MM.1S (cell line): ENCODE measurements at regions not wholly inside any gene's neighbourhood (a gene's known extent, or its start where the extent isn't known, plus 50 kb on each side); places are given as distances from the start of the nearest gene placed in this dataset.

Source experiments
- DNase-seq: peaks from one replicate; pipeline ENCODE4 v3.0.0-alpha.2; 2015
- H2AFZ ChIP-seq: fragments of 300-600 bp; sonication (generic); 2 replicates; pipeline ENCODE4 v1.6.0; 2016; ENCODE audit warnings: antibody characterized with exemption, low read length
- H3F3A ChIP-seq: fragments of 300-600 bp; sonication (generic); 2 replicates; pipeline ENCODE4 v1.6.1; 2016; ENCODE audit warnings: mild to moderate bottlenecking, antibody characterized with exemption, low read length, moderate library complexity, mixed read lengths; ENCODE audit not compliant: insufficient read depth
- H3K27ac ChIP-seq: fragments of 300-600 bp; sonication (generic); 2 replicates; pipeline ENCODE4 v1.5.1; 2016; ENCODE audit warnings: mild to moderate bottlenecking, low read length
- H3K27me3 ChIP-seq: fragments of 300-600 bp; sonication (generic); replicated peaks from 2 replicates; pipeline ENCODE4 v1.6.0; 2016; ENCODE audit warnings: low read length; ENCODE audit not compliant: insufficient read depth
- H3K36me3 ChIP-seq: fragments of 300-600 bp; sonication (generic); replicated peaks from 2 replicates; pipeline ENCODE4 v1.6.1; 2016; ENCODE audit warnings: mild to moderate bottlenecking, low read length, mixed read lengths; ENCODE audit not compliant: insufficient read depth
- H3K4me1 ChIP-seq: fragments of 300-600 bp; sonication (generic); 2 replicates; pipeline ENCODE4 v1.6.1; 2016; ENCODE audit warnings: low read length, mixed read lengths
- H3K4me2 ChIP-seq: fragments of 300-600 bp; sonication (generic); 2 replicates; pipeline ENCODE4 v1.6.0; 2016; ENCODE audit warnings: low read depth, low read length
- H3K4me3 ChIP-seq: fragments of 300-600 bp; sonication (generic); 2 replicates; pipeline ENCODE4 v1.5.1; 2016; ENCODE audit warnings: low read length, mixed read lengths
- H3K79me2 ChIP-seq: fragments of 300-600 bp; sonication (generic); 2 replicates; pipeline ENCODE4 v1.6.1; 2016; ENCODE audit warnings: mixed run types, low read length, mixed read lengths
- H3K9ac ChIP-seq: fragments of 300-600 bp; sonication (generic); 2 replicates; pipeline ENCODE4 v1.6.1; 2016; ENCODE audit warnings: low read length, mixed read lengths
- H3K9me2 ChIP-seq: fragments of 300-600 bp; sonication (generic); replicated peaks from 2 replicates; pipeline ENCODE4 v1.6.1; 2016; ENCODE audit warnings: mild to moderate bottlenecking, low read length, mixed read lengths; ENCODE audit not compliant: insufficient read depth
- H3K9me3 ChIP-seq: fragments of 300-600 bp; sonication (generic); replicated peaks from 2 replicates; pipeline ENCODE4 v1.6.1; 2016; ENCODE audit warnings: mild to moderate bottlenecking, low read length, mixed read lengths; ENCODE audit not compliant: insufficient read depth
- H4K20me1 ChIP-seq: fragments of 300-600 bp; sonication (generic); 2 replicates; pipeline ENCODE4 v1.6.1; 2016; ENCODE audit warnings: mild to moderate bottlenecking, low read length, moderate library complexity, mixed read lengths; ENCODE audit not compliant: insufficient read depth
- CTCF ChIP-seq: fragments of 300-600 bp; sonication (generic); IDR thresholded peaks from 2 replicates; pipeline ENCODE4 v1.5.1; 2016; ENCODE audit warnings: antibody characterized with exemption, low read length, mixed read lengths
- EZH2 ChIP-seq: fragments of 300-600 bp; sonication (generic); optimal IDR thresholded peaks from 2 replicates; pipeline ENCODE3; 2017; ENCODE audit warnings: low read depth, mild to moderate bottlenecking, antibody characterized with exemption, low read length, mixed read lengths
- EZH2phosphoT487 ChIP-seq: fragments of 300-600 bp; sonication (generic); IDR thresholded peaks from 2 replicates; pipeline ENCODE4 v1.6.1; 2018; ENCODE audit warnings: antibody characterized with exemption, low read length

GRCh38 chr3:105950881-105951600 is 82.2 kb upstream of the CBLB start:
- Histone ChIP-seq H3K4me3 (no peak overlapping the region), H3K9ac (no peak overlapping the region), H3K9me2 (no peaks in the 10 kb centered on the region), H3K4me2 (no peak overlapping the region), H2AFZ (no peak overlapping the region), H3K4me1 (no peaks in the 10 kb centered on the region), H3K27me3 (no peaks in the 10 kb centered on the region), H3K79me2 (no peaks in the 10 kb centered on the region), H3F3A (no peaks in the 10 kb centered on the region), H4K20me1 (no peaks in the 10 kb centered on the region), H3K9me3 (no peaks in the 10 kb centered on the region), H3K27ac (no peak overlapping the region), H3K36me3 (no peaks in the 10 kb centered on the region)
- TF ChIP-seq CTCF: no peak
- TF ChIP-seq EZH2phosphoT487: no peak
- no peak for TF ChIP-seq EZH2
- no peak for DNase-seq

DNA sequence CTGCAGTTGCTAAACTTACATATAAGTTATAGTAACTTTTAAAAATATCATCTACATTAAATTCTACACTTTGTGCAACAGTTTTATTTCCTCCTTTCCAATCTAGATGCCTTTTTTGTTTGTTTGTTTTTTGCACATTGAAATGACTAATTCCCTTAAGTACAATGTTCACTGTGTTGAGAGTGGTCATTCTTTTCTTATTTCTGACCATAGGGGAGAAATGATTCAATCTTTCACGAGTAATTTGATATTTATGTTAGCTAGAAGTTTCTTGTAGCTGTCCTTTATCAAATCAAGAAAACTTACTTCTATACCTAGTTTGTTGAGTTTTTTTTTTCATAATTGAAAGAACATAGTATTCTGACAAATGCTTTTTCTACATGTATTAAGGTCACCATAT is 85.0 kb upstream of the CBLB start:
- Histone ChIP-seq H3K27ac (no peak overlapping the region), H3K36me3 (no peaks in the 10 kb centered on the region), H3K9ac (no peak overlapping the region), H3K79me2 (no peaks in the 10 kb centered on the region), H3K9me3 (no peaks in the 10 kb centered on the region), H3K4me2 (no peak overlapping the region), H2AFZ (no peak overlapping the region), H3K4me3 (no peak overlapping the region), H4K20me1 (no peaks in the 10 kb centered on the region), H3K9me2 (no peaks in the 10 kb centered on the region), H3K27me3 (no peaks in the 10 kb centered on the region), H3K4me1 (no peaks in the 10 kb centered on the region), H3F3A (no peaks in the 10 kb centered on the region)
- TF ChIP-seq CTCF: no peak
- no peak for TF ChIP-seq EZH2
- no peak for TF ChIP-seq EZH2phosphoT487
- DNase-seq: no peak

DNA sequence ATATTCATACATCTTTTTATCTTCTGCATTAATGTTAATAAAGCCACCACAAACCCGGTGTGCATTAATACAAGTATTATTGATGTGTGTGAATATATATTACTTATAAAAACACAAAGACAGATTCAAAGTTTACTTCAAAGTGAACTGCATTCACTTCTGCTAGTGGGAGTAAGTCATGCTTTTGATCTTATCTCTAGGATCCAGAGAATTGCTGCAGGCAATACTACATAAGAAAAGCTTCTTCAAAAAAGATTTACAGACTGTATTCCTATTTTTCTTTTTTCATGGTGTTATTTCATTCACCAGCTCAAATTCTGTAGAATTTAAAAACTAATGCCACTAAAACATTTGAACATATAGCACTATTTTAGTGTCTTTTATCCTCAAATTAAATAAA is 87.5 kb upstream of the CBLB start:
- no peaks in the 10 kb centered on the region for H3K79me2 ChIP-seq

DNA sequence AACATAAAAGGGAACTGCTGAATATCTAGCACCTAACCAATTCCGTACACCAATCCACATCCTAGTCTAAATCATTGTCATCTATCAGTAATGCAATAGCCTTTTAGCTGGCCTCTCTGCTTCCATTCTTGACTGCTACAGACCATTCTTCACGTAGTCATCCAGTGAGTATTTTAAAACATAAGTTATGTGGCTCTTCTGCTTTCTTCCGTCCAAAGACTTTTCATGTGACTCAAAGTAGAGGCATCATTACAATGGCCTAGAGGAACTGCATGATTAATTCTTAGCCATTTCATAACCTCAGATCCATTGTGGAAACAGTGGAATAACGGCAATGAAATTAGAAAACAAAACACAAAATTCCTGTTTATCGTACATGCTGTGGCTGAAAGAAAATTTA is 88.9 kb upstream of the CBLB start:
- TF ChIP-seq EZH2: no peak
- TF ChIP-seq EZH2phosphoT487: no peak
- TF ChIP-seq CTCF: no peak

More for the DNA sequence above, 87.5 kb upstream of the CBLB start:
- no peak overlapping the region for H3K4me2 ChIP-seq
- no peaks in the 10 kb centered on the region for H3K36me3 ChIP-seq
- no peaks in the 10 kb centered on the region for H3K27me3 ChIP-seq
- H3K4me1 ChIP-seq: no peaks in the 10 kb centered on the region
- no peak overlapping the region for H3K9ac ChIP-seq
- no peak overlapping the region for H3K4me3 ChIP-seq
- H2AFZ ChIP-seq: no peak overlapping the region
- H3F3A ChIP-seq: no peaks in the 10 kb centered on the region
- H3K27ac ChIP-seq: no peak overlapping the region
- H3K9me3 ChIP-seq: no peaks in the 10 kb centered on the region
- no peak for DNase-seq
- TF ChIP-seq EZH2phosphoT487: no peak
- no peaks in the 10 kb centered on the region for H3K9me2 ChIP-seq
- H4K20me1 ChIP-seq: no peaks in the 10 kb centered on the region

More for the DNA sequence above, 88.9 kb upstream of the CBLB start:
- Histone ChIP-seq H3K9me2 (no peaks in the 10 kb centered on the region), H3K4me1 (no peaks in the 10 kb centered on the region), H3K4me2 (no peak overlapping the region), H3K27ac (no peak overlapping the region), H3F3A (no peaks in the 10 kb centered on the region), H3K9me3 (no peaks in the 10 kb centered on the region), H3K36me3 (no peaks in the 10 kb centered on the region), H3K4me3 (no peak overlapping the region), H3K79me2 (no peaks in the 10 kb centered on the region), H3K9ac (no peak overlapping the region), H2AFZ (no peak overlapping the region), H3K27me3 (no peaks in the 10 kb centered on the region), H4K20me1 (no peaks in the 10 kb centered on the region)
- DNase-seq: no peak
